Type B pancreatic cell (in vitro differentiated cells): ENCODE measurements at regions not wholly inside any gene's neighbourhood (a gene's known extent, or its start where the extent isn't known, plus 50 kb on each side); places are given as distances from the start of the nearest gene placed in this dataset.

Source experiments
- DNase-seq: peaks from one replicate; pipeline ENCODE4 v3.0.0; 2021; ENCODE audit warnings: mixed read lengths; ENCODE audit not compliant: unreplicated experiment; ENCODE audit errors: extremely low spot score
- H3K27ac Mint-ChIP-seq: 2 replicates; pipeline ENCODE4 v1.8.0; 2021; ENCODE audit warnings: mild to moderate bottlenecking, mixed read lengths
- H3K27me3 Mint-ChIP-seq: 2 replicates; pipeline ENCODE4 v1.8.0; 2021; ENCODE audit warnings: mixed read lengths
- H3K36me3 Mint-ChIP-seq: 2 replicates; pipeline ENCODE4 v1.8.0; 2021; ENCODE audit warnings: mixed read lengths
- H3K4me1 Mint-ChIP-seq: one replicate; pipeline ENCODE4 v1.8.0; 2021; ENCODE audit warnings: mixed read lengths; ENCODE audit not compliant: unreplicated experiment
- H3K4me3 Mint-ChIP-seq: 2 replicates; pipeline ENCODE4 v1.8.0; 2021; ENCODE audit warnings: mild to moderate bottlenecking, mixed read lengths
- H3K9me3 Mint-ChIP-seq: 2 replicates; pipeline ENCODE4 v1.8.0; 2021; ENCODE audit warnings: mixed read lengths
- TF ChIP-seq, protein P1 (sequence below): fragments of 200-600 bp; sonication (generic); conservative IDR thresholded peaks from 2 replicates; pipeline ENCODE4 v1.5.0; 2021; ENCODE audit warnings: antibody characterized with exemption, mild to moderate bottlenecking

DNA sequence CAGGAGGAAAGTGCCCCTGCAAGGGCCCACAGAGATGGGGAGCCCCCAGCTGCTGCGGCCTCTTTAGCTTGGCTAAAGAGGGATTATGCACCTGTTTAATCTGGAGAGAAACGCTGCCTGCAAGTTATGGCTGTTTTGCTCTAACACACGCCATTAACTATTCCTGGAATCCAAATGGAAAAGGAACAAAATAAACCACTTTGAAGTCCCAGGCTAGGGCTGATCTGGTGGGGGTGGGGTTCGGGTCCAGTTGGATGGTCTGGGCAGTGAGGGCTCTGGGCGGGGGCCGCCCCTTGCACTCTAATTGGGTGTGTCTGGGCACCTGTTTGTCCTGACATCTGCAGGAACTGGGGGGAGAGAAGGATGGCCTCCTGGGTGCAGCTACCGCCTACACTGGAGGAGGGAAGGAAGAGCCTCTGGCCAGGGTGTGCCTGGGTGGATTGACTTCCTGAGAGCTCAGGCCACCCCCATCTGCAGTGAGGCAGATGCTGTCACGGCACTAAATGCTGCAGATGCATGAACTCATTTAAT, 300.6 kb downstream of the ZEB1 start:
- TF ChIP-seq, protein P1, sequence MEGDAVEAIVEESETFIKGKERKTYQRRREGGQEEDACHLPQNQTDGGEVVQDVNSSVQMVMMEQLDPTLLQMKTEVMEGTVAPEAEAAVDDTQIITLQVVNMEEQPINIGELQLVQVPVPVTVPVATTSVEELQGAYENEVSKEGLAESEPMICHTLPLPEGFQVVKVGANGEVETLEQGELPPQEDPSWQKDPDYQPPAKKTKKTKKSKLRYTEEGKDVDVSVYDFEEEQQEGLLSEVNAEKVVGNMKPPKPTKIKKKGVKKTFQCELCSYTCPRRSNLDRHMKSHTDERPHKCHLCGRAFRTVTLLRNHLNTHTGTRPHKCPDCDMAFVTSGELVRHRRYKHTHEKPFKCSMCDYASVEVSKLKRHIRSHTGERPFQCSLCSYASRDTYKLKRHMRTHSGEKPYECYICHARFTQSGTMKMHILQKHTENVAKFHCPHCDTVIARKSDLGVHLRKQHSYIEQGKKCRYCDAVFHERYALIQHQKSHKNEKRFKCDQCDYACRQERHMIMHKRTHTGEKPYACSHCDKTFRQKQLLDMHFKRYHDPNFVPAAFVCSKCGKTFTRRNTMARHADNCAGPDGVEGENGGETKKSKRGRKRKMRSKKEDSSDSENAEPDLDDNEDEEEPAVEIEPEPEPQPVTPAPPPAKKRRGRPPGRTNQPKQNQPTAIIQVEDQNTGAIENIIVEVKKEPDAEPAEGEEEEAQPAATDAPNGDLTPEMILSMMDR: no peak
- Mint-ChIP-seq H3K4me1 (peaks cover 27% of the 10 kb centered on the region), H3K9me3 (peaks cover 15% of the 10 kb centered on the region), H3K36me3 (no peaks in the 10 kb centered on the region), H3K4me3 (no peak overlapping the region), H3K27me3 (peaks cover 5% of the 10 kb centered on the region), H3K27ac (no peak overlapping the region)
- DNase-seq: no peak

DNA sequence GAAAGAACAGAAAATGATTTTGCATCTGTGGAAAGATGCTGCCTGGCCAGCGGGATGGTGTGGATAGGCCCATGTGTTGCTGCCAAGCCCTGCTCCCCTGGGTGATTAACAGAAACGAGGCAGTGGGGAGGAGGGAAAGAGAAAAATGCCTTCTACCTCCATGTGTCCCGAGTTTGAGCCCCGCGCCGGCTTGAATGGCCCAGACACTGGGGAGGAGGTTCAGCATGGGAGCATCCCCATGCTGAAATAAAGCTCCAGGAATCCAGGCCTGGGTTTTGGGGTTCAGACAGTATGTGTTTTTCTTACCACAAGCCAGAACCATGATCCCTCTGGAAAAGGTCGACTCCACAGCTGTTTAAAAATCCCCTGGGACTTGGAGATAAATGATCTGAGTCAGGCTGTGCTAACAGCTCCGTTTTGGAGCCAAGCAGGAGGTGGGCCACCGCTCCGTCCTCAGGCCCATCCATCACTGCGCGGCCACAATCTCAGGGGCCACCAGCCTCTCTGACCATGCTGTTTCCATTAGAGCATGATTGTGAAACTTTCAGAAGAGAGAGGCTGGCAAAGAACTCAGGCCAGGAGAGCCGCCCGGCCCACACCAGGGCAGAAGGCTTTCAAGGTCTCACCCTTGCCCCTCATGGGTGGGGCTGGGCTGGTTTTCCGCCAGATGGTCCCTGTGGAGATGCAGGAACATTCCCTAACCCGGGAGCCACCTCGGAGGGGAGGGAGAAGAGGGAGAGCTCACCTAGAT, 299.7 kb downstream of the ZEB1 start:
- H3K27me3 Mint-ChIP-seq: peaks cover 5% of the 10 kb centered on the region
- H3K27ac Mint-ChIP-seq: no peak overlapping the region
- H3K4me1 Mint-ChIP-seq: peaks cover 27% of the 10 kb centered on the region
- H3K4me3 Mint-ChIP-seq: no peak overlapping the region
- H3K36me3 Mint-ChIP-seq: no peaks in the 10 kb centered on the region
- H3K9me3 Mint-ChIP-seq: peaks cover 8% of the 10 kb centered on the region
- DNase-seq: no peak
- TF ChIP-seq, protein P1: no peak

DNA sequence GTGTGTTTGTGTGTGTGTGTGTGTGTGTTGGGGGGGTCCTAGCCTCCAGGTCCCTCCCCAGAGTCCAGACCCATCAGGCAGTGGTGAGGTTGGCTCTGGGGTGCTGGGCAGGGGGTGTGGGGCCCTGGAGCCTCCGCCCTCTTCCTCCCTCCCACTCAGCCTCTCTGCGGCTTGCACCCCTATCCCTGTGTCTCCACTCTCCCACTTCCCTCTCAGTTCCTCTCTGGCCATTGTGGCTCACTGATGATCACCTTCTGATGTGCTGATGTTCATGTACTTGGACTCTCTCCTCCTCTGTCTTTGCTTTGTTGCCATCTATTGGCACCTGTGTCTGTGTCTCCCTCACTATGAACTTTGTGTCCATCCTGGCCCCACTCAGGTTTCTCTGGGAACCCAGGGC, 298.7 kb downstream of the ZEB1 start:
- Mint-ChIP-seq H3K4me1 (peaks cover 27% of the 10 kb centered on the region), H3K4me3 (no peak overlapping the region), H3K36me3 (no peaks in the 10 kb centered on the region), H3K27ac (no peak overlapping the region), H3K27me3 (peaks cover 5% of the 10 kb centered on the region), H3K9me3 (peaks cover 8% of the 10 kb centered on the region)
- no peak for DNase-seq
- TF ChIP-seq, protein P1: no peak

DNA sequence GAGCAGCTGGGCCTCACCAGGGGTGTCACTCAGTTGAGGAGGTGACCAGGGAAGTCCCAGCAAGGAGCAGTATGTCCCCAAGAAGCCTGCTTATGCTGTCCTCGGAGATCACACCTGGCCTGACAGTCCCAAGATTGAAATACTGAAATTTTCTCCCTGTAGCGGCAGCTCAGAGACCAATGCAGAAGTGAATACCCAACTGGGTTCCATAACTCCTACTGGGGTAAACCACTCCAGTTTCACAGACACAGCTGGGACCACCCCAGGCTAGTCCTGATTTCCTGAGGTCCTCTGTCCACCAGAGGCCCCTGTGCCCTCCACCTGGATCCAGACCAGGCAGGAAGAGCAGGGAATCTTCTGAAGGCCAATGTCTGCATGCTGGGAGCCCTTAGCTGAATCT, 298.1 kb downstream of the ZEB1 start:
- H3K36me3 Mint-ChIP-seq: no peaks in the 10 kb centered on the region
- H3K4me1 Mint-ChIP-seq: peaks cover 27% of the 10 kb centered on the region
- peaks cover 5% of the 10 kb centered on the region for H3K27me3 Mint-ChIP-seq
- TF ChIP-seq, protein P1: no peak
- no peak for DNase-seq
- H3K27ac Mint-ChIP-seq: no peak overlapping the region
- H3K4me3 Mint-ChIP-seq: no peak overlapping the region
- H3K9me3 Mint-ChIP-seq: peaks cover 8% of the 10 kb centered on the region

DNA sequence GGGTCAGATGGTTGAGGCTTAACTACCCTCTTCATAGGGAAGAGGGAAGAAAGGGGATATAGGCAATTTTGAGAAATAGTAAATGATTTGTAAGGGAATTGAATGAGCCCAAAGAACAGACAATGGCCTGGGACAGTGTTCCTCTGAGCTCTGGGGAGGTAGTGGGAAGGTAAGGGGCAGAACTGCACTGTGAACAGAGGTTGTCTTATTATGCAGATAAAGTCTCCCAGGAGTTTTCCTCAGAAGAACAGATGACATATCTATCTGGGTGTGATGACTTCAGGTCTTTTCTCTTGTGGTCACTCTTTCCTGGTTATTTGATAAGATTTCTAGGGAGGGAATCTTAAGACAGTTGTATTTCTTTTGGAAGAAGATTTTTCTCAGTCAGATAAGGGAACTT, 296.1 kb downstream of the ZEB1 start:
- TF ChIP-seq, protein P1: no peak
- H3K27me3 Mint-ChIP-seq: peaks cover 8% of the 10 kb centered on the region
- no peak overlapping the region for H3K27ac Mint-ChIP-seq
- no peaks in the 10 kb centered on the region for H3K36me3 Mint-ChIP-seq
- DNase-seq: no peak
- H3K9me3 Mint-ChIP-seq: peaks cover 8% of the 10 kb centered on the region
- peaks cover 26% of the 10 kb centered on the region for H3K4me1 Mint-ChIP-seq
- no peak overlapping the region for H3K4me3 Mint-ChIP-seq
